ENCODE measurements at regions not wholly inside any gene's neighbourhood (a gene's known extent, or its start where the extent isn't known, plus 50 kb on each side); places are given as distances from the start of the nearest gene placed in this dataset.

GRCh38 chrX:102042372-102043325 lies 82.8 kb upstream of the TCEAL2 start:
- no peak for DNase-seq (ENCODE audit: low read depth, low spot score)
- Histone ChIP-seq H3K4me3 (ENCODE audit: low read depth, low read length) (no peak overlapping the region), H3K27me3 (ENCODE audit: control insufficient read depth, insufficient read depth, low read length) (no peaks in the 10 kb centered on the region), H3K9me3 (ENCODE audit: control insufficient read depth, insufficient read depth, low read length) (no peaks in the 10 kb centered on the region; the same call in 1 of the 2 replicates), H3K27ac (ENCODE audit: low read depth, low read length) (no peak overlapping the region)
- no peak for TF ChIP-seq CTCF (IDR thresholded peaks at IDR 0.05; ENCODE audit: low read depth, low read length)
- ChIA-PET POLR2A (no interaction called here), CTCF (no interaction called here)

GRCh38 chrX:102029026-102029425 lies 96.5 kb upstream of the TCEAL2 start:
- TF ChIP-seq CTCF (IDR thresholded peaks at IDR 0.05; ENCODE audit: low read depth, low read length): no peak
- no peaks in the 10 kb centered on the region for H3K27me3 ChIP-seq (ENCODE audit: control insufficient read depth, insufficient read depth, low read length)
- no peak overlapping the region for H3K27ac ChIP-seq (ENCODE audit: low read depth, low read length)
- DNase-seq (ENCODE audit: low read depth, low spot score): no peak
- H3K9me3 ChIP-seq (ENCODE audit: control insufficient read depth, insufficient read depth, low read length): peaks cover 2% of the 10 kb centered on the region
- POLR2A ChIA-PET: no interaction called here
- H3K4me3 ChIP-seq (ENCODE audit: low read depth, low read length): no peak overlapping the region
- CTCF ChIA-PET: no interaction called here

- CTCF ChIA-PET: no interaction called here
Observed at GRCh38 chrX:102018208-102018607, 86.4 kb upstream of the ZMAT1 start.

GRCh38 chrX:102008901-102009300 lies 77.1 kb upstream of the ZMAT1 start:
- DNase-seq (ENCODE audit: low read depth, low spot score): no peak
- no peaks in the 10 kb centered on the region for H3K9me3 ChIP-seq (ENCODE audit: control insufficient read depth, insufficient read depth, low read length)
- POLR2A ChIA-PET: no interaction called here
- H3K4me3 ChIP-seq (ENCODE audit: low read depth, low read length): no peak overlapping the region
- H3K27ac ChIP-seq (ENCODE audit: low read depth, low read length): no peak overlapping the region
- no peaks in the 10 kb centered on the region for H3K27me3 ChIP-seq (ENCODE audit: control insufficient read depth, insufficient read depth, low read length)
- CTCF ChIA-PET: no interaction called here
- TF ChIP-seq CTCF (IDR thresholded peaks at IDR 0.05; ENCODE audit: low read depth, low read length): no peak

More at GRCh38 chrX:102018208-102018607, 86.4 kb upstream of the ZMAT1 start:
- POLR2A ChIA-PET: no interaction called here
- no peak for TF ChIP-seq CTCF (IDR thresholded peaks at IDR 0.05; ENCODE audit: low read depth, low read length)
- Histone ChIP-seq H3K4me3 (ENCODE audit: low read depth, low read length) (no peak overlapping the region), H3K27ac (ENCODE audit: low read depth, low read length) (no peak overlapping the region), H3K9me3 (ENCODE audit: control insufficient read depth, insufficient read depth, low read length) (peaks cover 3% of the 10 kb centered on the region; the same call in 1 of the 2 replicates), H3K27me3 (ENCODE audit: control insufficient read depth, insufficient read depth, low read length) (no peaks in the 10 kb centered on the region)
- no peak for DNase-seq (ENCODE audit: low read depth, low spot score)
